Fibroblast of lung (primary cell): ENCODE measurements at regions not wholly inside any gene's neighbourhood (a gene's known extent, or its start where the extent isn't known, plus 50 kb on each side); places are given as distances from the start of the nearest gene placed in this dataset.

ENCODE experiments used
- DNase-seq, 2 donors: peaks; one replicate each; pipeline versions ENCODE4 v3.0.0 to v3.0.0-alpha.2; 2010; ENCODE audit warnings: low read depth in 2 of 2
- H2AFZ ChIP-seq: 2 replicates; pipeline ENCODE4 v1.5.1; 2012; ENCODE audit warnings: low read length, control low read depth, inconsistent platforms
- H3K27ac ChIP-seq: 2 replicates; pipeline ENCODE4 v1.5.1; 2011; ENCODE audit warnings: low read length, control low read depth; ENCODE audit not compliant: insufficient read depth
- H3K27me3 ChIP-seq: 2 replicates; pipeline ENCODE4 v1.5.1; 2011; ENCODE audit warnings: mild to moderate bottlenecking, low read length; ENCODE audit not compliant: control insufficient read depth, insufficient read depth
- H3K36me3 ChIP-seq: 2 replicates; pipeline ENCODE4 v1.5.1; 2011; ENCODE audit warnings: low read length; ENCODE audit not compliant: control insufficient read depth, insufficient read depth
- H3K4me1 ChIP-seq: 2 replicates; pipeline ENCODE4 v1.5.1; 2011; ENCODE audit warnings: low read length; ENCODE audit not compliant: control insufficient read depth, insufficient read depth; ENCODE audit errors: extremely low read depth
- H3K4me2 ChIP-seq: 2 replicates; pipeline ENCODE4 v1.5.1; 2011; ENCODE audit warnings: low read length, control low read depth; ENCODE audit not compliant: insufficient read depth; ENCODE audit errors: extremely low read depth
- H3K4me3 ChIP-seq, 4 experiments: fragments of 200-600 bp in 1 of 4; sonication (generic) in 1 of 4; replicated peaks in 1 of 4; 2 replicates each; pipeline ENCODE4 v1.5.1; 2011 to 2016; ENCODE audit warnings: low read length in 4 of 4, low read depth in 3 of 4, mild to moderate bottlenecking in 3 of 4, control low read depth in 2 of 4, inconsistent platforms in 1 of 4, mixed read lengths in 1 of 4; ENCODE audit not compliant: insufficient read depth in 1 of 4; ENCODE audit errors: control extremely low read depth in 1 of 4
- H3K79me2 ChIP-seq: 2 replicates; pipeline ENCODE4 v1.5.1; 2012; ENCODE audit warnings: mild to moderate bottlenecking, low read length, inconsistent platforms; ENCODE audit not compliant: control insufficient read depth, insufficient read depth
- H3K9ac ChIP-seq: 2 replicates; pipeline ENCODE4 v1.5.1; 2011; ENCODE audit warnings: mild to moderate bottlenecking, low read length, control low read depth; ENCODE audit not compliant: insufficient read depth
- H3K9me3 ChIP-seq: 2 replicates; pipeline ENCODE4 v1.5.1; 2012; ENCODE audit warnings: low read depth, low read length; ENCODE audit not compliant: control insufficient read depth, insufficient read depth
- H4K20me1 ChIP-seq: 2 replicates; pipeline ENCODE4 v1.5.1; 2011; ENCODE audit warnings: low read length; ENCODE audit not compliant: control insufficient read depth, insufficient read depth; ENCODE audit errors: extremely low read depth
- CTCF ChIP-seq, 2 donors: IDR thresholded peaks in 1 of 2; conservative IDR thresholded peaks in 1 of 2; 1 replicate in 1 of 2; 2 replicates in 1 of 2; pipeline ENCODE4 v1.5.1; 2011 to 2012; ENCODE audit warnings: low read length in 2 of 2, control low read depth in 1 of 2, inconsistent platforms in 1 of 2, low read depth in 1 of 2, mild to moderate bottlenecking in 1 of 2
- EZH2 ChIP-seq: IDR thresholded peaks from 2 replicates; pipeline ENCODE4 v1.5.1; 2012; ENCODE audit warnings: low read length, control low read depth, mild to moderate bottlenecking; ENCODE audit errors: missing control alignments

- H3K9ac ChIP-seq, result no peak overlapping the region
- no peak overlapping the region for H3K4me2 ChIP-seq
- H3K27me3 ChIP-seq, result no peaks in the 10 kb centered on the region
- no peak overlapping the region for H2AFZ ChIP-seq
- no peak overlapping the region for H3K4me3 ChIP-seq
- no peaks in the 10 kb centered on the region for H3K79me2 ChIP-seq
- DNase-seq, result no peak
- no peaks in the 10 kb centered on the region for H3K4me1 ChIP-seq
- TF ChIP-seq CTCF (conservative IDR thresholded peaks at IDR 0.05 in 1 of 2, IDR thresholded peaks at IDR 0.05 in 1 of 2; ENCODE audit: low read depth in 1 of 2, low read length in 2 of 2) (no peak), EZH2 (no peak)
- H3K9me3 ChIP-seq, result no peaks in the 10 kb centered on the region
- H3K27ac ChIP-seq, result no peak overlapping the region
- no peaks in the 10 kb centered on the region for H4K20me1 ChIP-seq
- no peaks in the 10 kb centered on the region for H3K36me3 ChIP-seq
Measured at GRCh38 chr10:53177468-53177867, 404.9 kb upstream of the MBL2 start.

- Histone ChIP-seq H3K79me2 (no peaks in the 10 kb centered on the region), H3K4me2 (no peak overlapping the region), H2AFZ (no peak overlapping the region), H3K27me3 (no peaks in the 10 kb centered on the region), H4K20me1 (no peaks in the 10 kb centered on the region), H3K4me1 (no peaks in the 10 kb centered on the region), H3K9ac (no peak overlapping the region), H3K27ac (no peak overlapping the region), H3K36me3 (no peaks in the 10 kb centered on the region), H3K4me3 (no peak overlapping the region), H3K9me3 (no peaks in the 10 kb centered on the region)
- DNase-seq, result no peak
- TF ChIP-seq EZH2, result no peak
- TF ChIP-seq CTCF (conservative IDR thresholded peaks at IDR 0.05 in 1 of 2, IDR thresholded peaks at IDR 0.05 in 1 of 2; ENCODE audit: low read depth in 1 of 2, low read length in 2 of 2), result no peak
Measured at GRCh38 chr10:53166325-53166724, 393.7 kb upstream of the MBL2 start.

GRCh38 chr10:53162856-53163255, 390.3 kb upstream of the MBL2 start:
- TF ChIP-seq CTCF (conservative IDR thresholded peaks at IDR 0.05 in 1 of 2, IDR thresholded peaks at IDR 0.05 in 1 of 2; ENCODE audit: low read depth in 1 of 2, low read length in 2 of 2) (no peak), EZH2 (no peak)
- H3K9ac ChIP-seq, result no peak overlapping the region
- H3K36me3 ChIP-seq, result no peaks in the 10 kb centered on the region
- H3K4me2 ChIP-seq, result no peak overlapping the region
- no peaks in the 10 kb centered on the region for H4K20me1 ChIP-seq
- no peak overlapping the region for H3K4me3 ChIP-seq
- no peaks in the 10 kb centered on the region for H3K9me3 ChIP-seq
- H3K4me1 ChIP-seq, result no peaks in the 10 kb centered on the region
- H3K27me3 ChIP-seq, result no peaks in the 10 kb centered on the region
- DNase-seq, result no peak
- H3K79me2 ChIP-seq, result no peaks in the 10 kb centered on the region
- H2AFZ ChIP-seq, result no peak overlapping the region
- no peak overlapping the region for H3K27ac ChIP-seq
